ENCODE measurements at regions not wholly inside any gene's neighbourhood (a gene's known extent, or its start where the extent isn't known, plus 50 kb on each side); places are given as distances from the start of the nearest gene placed in this dataset.

- TF ChIP-seq, protein P1, sequence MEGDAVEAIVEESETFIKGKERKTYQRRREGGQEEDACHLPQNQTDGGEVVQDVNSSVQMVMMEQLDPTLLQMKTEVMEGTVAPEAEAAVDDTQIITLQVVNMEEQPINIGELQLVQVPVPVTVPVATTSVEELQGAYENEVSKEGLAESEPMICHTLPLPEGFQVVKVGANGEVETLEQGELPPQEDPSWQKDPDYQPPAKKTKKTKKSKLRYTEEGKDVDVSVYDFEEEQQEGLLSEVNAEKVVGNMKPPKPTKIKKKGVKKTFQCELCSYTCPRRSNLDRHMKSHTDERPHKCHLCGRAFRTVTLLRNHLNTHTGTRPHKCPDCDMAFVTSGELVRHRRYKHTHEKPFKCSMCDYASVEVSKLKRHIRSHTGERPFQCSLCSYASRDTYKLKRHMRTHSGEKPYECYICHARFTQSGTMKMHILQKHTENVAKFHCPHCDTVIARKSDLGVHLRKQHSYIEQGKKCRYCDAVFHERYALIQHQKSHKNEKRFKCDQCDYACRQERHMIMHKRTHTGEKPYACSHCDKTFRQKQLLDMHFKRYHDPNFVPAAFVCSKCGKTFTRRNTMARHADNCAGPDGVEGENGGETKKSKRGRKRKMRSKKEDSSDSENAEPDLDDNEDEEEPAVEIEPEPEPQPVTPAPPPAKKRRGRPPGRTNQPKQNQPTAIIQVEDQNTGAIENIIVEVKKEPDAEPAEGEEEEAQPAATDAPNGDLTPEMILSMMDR (conservative IDR thresholded peaks at IDR 0.05), result no peak
- TF ChIP-seq EZH2 (IDR thresholded peaks at IDR 0.05; ENCODE audit: low read depth), result no peak
Measured at GRCh38 chr1:228842094-228842775, 107.0 kb downstream of the RHOU start.

All from PC-9 (cell line).